ENCODE measurements at regions not wholly inside any gene's neighbourhood (a gene's known extent, or its start where the extent isn't known, plus 50 kb on each side); places are given as distances from the start of the nearest gene placed in this dataset.
A peak's percentile ranks its signal among the peaks of the same experiment; 100 is the strongest.

- no peaks in the 10 kb centered on the region for H3K9me3 Mint-ChIP-seq (ENCODE audit: low read depth)
- no peaks in the 10 kb centered on the region for H3K36me3 Mint-ChIP-seq
- H3K27ac Mint-ChIP-seq: no peak overlapping the region
- no peaks in the 10 kb centered on the region for H3K4me1 Mint-ChIP-seq (ENCODE audit: low read depth)
- H3K27me3 Mint-ChIP-seq: peaks cover 3% of the 10 kb centered on the region
- H3K4me3 Mint-ChIP-seq: no peak overlapping the region
Measured at GRCh38 chr16:87176735-87177134, 140.5 kb downstream of the C16orf95 start.

GRCh38 chr16:87177673-87178072 is 139.5 kb downstream of the C16orf95 start:
- no peaks in the 10 kb centered on the region for H3K9me3 Mint-ChIP-seq (ENCODE audit: low read depth)
- no peak overlapping the region for H3K27ac Mint-ChIP-seq
- H3K4me3 Mint-ChIP-seq: no peak overlapping the region
- H3K4me1 Mint-ChIP-seq (ENCODE audit: low read depth): no peaks in the 10 kb centered on the region
- H3K27me3 Mint-ChIP-seq: peaks cover 3% of the 10 kb centered on the region
- no peaks in the 10 kb centered on the region for H3K36me3 Mint-ChIP-seq

GRCh38 chr16:87178177-87178863 is 138.9 kb downstream of the C16orf95 start:
- Mint-ChIP-seq H3K4me3 (no peak overlapping the region), H3K27me3 (peaks cover 3% of the 10 kb centered on the region), H3K4me1 (ENCODE audit: low read depth) (no peaks in the 10 kb centered on the region)

GRCh38 chr16:87178977-87179376 is 138.2 kb downstream of the C16orf95 start:
- no peak overlapping the region for H3K4me3 Mint-ChIP-seq
- no peak overlapping the region for H3K27ac Mint-ChIP-seq
- peaks cover 3% of the 10 kb centered on the region for H3K27me3 Mint-ChIP-seq
- H3K9me3 Mint-ChIP-seq (ENCODE audit: low read depth): no peaks in the 10 kb centered on the region
- H3K36me3 Mint-ChIP-seq: no peaks in the 10 kb centered on the region
- H3K4me1 Mint-ChIP-seq (ENCODE audit: low read depth): no peaks in the 10 kb centered on the region

More at GRCh38 chr16:87178177-87178863, 138.9 kb downstream of the C16orf95 start:
- Mint-ChIP-seq H3K36me3 (no peaks in the 10 kb centered on the region), H3K9me3 (ENCODE audit: low read depth) (no peaks in the 10 kb centered on the region), H3K27ac (no peak overlapping the region)

- Mint-ChIP-seq H3K36me3 (no peaks in the 10 kb centered on the region), H3K27ac (no peak overlapping the region), H3K9me3 (ENCODE audit: low read depth) (no peaks in the 10 kb centered on the region), H3K27me3 (peaks cover 3% of the 10 kb centered on the region), H3K4me3 (no peak overlapping the region), H3K4me1 (ENCODE audit: low read depth) (no peaks in the 10 kb centered on the region)
Measured at GRCh38 chr16:87180069-87180468, 137.1 kb downstream of the C16orf95 start.

GRCh38 chr16:87182759-87183158 is 134.4 kb downstream of the C16orf95 start:
- no peak overlapping the region for H3K27ac Mint-ChIP-seq
- H3K9me3 Mint-ChIP-seq (ENCODE audit: low read depth): no peaks in the 10 kb centered on the region
- H3K27me3 Mint-ChIP-seq: peaks cover 3% of the 10 kb centered on the region
- no peaks in the 10 kb centered on the region for H3K36me3 Mint-ChIP-seq
- H3K4me3 Mint-ChIP-seq: no peak overlapping the region
- no peaks in the 10 kb centered on the region for H3K4me1 Mint-ChIP-seq (ENCODE audit: low read depth)

GRCh38 chr16:87183647-87184046 is 133.5 kb downstream of the C16orf95 start:
- H3K4me3 Mint-ChIP-seq: no peak overlapping the region
- H3K9me3 Mint-ChIP-seq (ENCODE audit: low read depth): no peaks in the 10 kb centered on the region
- H3K27me3 Mint-ChIP-seq: no peaks in the 10 kb centered on the region
- H3K27ac Mint-ChIP-seq: no peak overlapping the region
- no peaks in the 10 kb centered on the region for H3K4me1 Mint-ChIP-seq (ENCODE audit: low read depth)
- no peaks in the 10 kb centered on the region for H3K36me3 Mint-ChIP-seq

GRCh38 chr16:87185308-87185707 is 131.9 kb downstream of the C16orf95 start:
- H3K36me3 Mint-ChIP-seq: no peaks in the 10 kb centered on the region

GRCh38 chr16:87185983-87186382 is 131.2 kb downstream of the C16orf95 start:
- Mint-ChIP-seq H3K4me3 (no peak overlapping the region), H3K27ac (no peak overlapping the region), H3K9me3 (ENCODE audit: low read depth) (no peaks in the 10 kb centered on the region), H3K36me3 (no peaks in the 10 kb centered on the region), H3K4me1 (ENCODE audit: low read depth) (no peaks in the 10 kb centered on the region), H3K27me3 (no peaks in the 10 kb centered on the region)

More at GRCh38 chr16:87185308-87185707, 131.9 kb downstream of the C16orf95 start:
- no peaks in the 10 kb centered on the region for H3K9me3 Mint-ChIP-seq (ENCODE audit: low read depth)
- no peak overlapping the region for H3K27ac Mint-ChIP-seq
- H3K4me3 Mint-ChIP-seq: no peak overlapping the region
- H3K27me3 Mint-ChIP-seq: no peaks in the 10 kb centered on the region
- no peaks in the 10 kb centered on the region for H3K4me1 Mint-ChIP-seq (ENCODE audit: low read depth)

- no peaks in the 10 kb centered on the region for H3K9me3 Mint-ChIP-seq (ENCODE audit: low read depth)
- H3K27ac Mint-ChIP-seq: no peak overlapping the region
- H3K4me3 Mint-ChIP-seq: no peak overlapping the region
- H3K36me3 Mint-ChIP-seq: no peaks in the 10 kb centered on the region
- no peaks in the 10 kb centered on the region for H3K27me3 Mint-ChIP-seq
- H3K4me1 Mint-ChIP-seq (ENCODE audit: low read depth): no peaks in the 10 kb centered on the region
Measured at GRCh38 chr16:87186446-87186845, 130.7 kb downstream of the C16orf95 start.

GRCh38 chr16:87186876-87187533 is 130.2 kb downstream of the C16orf95 start:
- peak overlapping the region; percentile 36 for H3K27ac Mint-ChIP-seq
- no peaks in the 10 kb centered on the region for H3K9me3 Mint-ChIP-seq (ENCODE audit: low read depth)
- no peaks in the 10 kb centered on the region for H3K4me1 Mint-ChIP-seq (ENCODE audit: low read depth)
- no peaks in the 10 kb centered on the region for H3K36me3 Mint-ChIP-seq
- H3K27me3 Mint-ChIP-seq: no peaks in the 10 kb centered on the region
- H3K4me3 Mint-ChIP-seq: no peak overlapping the region

- Mint-ChIP-seq H3K27ac (no peak overlapping the region), H3K4me1 (ENCODE audit: low read depth) (no peaks in the 10 kb centered on the region), H3K27me3 (no peaks in the 10 kb centered on the region), H3K9me3 (ENCODE audit: low read depth) (no peaks in the 10 kb centered on the region), H3K4me3 (no peak overlapping the region), H3K36me3 (no peaks in the 10 kb centered on the region)
Measured at GRCh38 chr16:87188104-87188503, 129.1 kb downstream of the C16orf95 start.

- Mint-ChIP-seq H3K27ac (no peak overlapping the region), H3K4me3 (no peak overlapping the region), H3K36me3 (no peaks in the 10 kb centered on the region), H3K27me3 (no peaks in the 10 kb centered on the region), H3K9me3 (ENCODE audit: low read depth) (no peaks in the 10 kb centered on the region), H3K4me1 (ENCODE audit: low read depth) (no peaks in the 10 kb centered on the region)
Measured at GRCh38 chr16:87189426-87189825, 127.8 kb downstream of the C16orf95 start.

- H3K4me1 Mint-ChIP-seq (ENCODE audit: low read depth): no peaks in the 10 kb centered on the region
- H3K4me3 Mint-ChIP-seq: no peak overlapping the region
- H3K36me3 Mint-ChIP-seq: no peaks in the 10 kb centered on the region
- no peak overlapping the region for H3K27ac Mint-ChIP-seq
- no peaks in the 10 kb centered on the region for H3K9me3 Mint-ChIP-seq (ENCODE audit: low read depth)
- no peaks in the 10 kb centered on the region for H3K27me3 Mint-ChIP-seq
Measured at GRCh38 chr16:87190288-87191230, 126.6 kb downstream of the C16orf95 start.
